Mammary epithelial cell (primary cell): ENCODE measurements at regions not wholly inside any gene's neighbourhood (a gene's known extent, or its start where the extent isn't known, plus 50 kb on each side); places are given as distances from the start of the nearest gene placed in this dataset.

ENCODE experiments used
- EZH2 ChIP-seq: IDR thresholded peaks from 2 replicates; pipeline ENCODE4 v1.6.1; 2012; ENCODE audit warnings: low read length, inconsistent platforms, borderline replicate concordance
- TF ChIP-seq, protein P1 (sequence below), 2 donors: IDR thresholded peaks in 1 of 2; conservative IDR thresholded peaks in 1 of 2; 2 replicates each; pipeline ENCODE4 v1.5.1; 2011 to 2012; ENCODE audit warnings: inconsistent platforms in 2 of 2, low read length in 2 of 2, mild to moderate bottlenecking in 2 of 2, control low read depth in 1 of 2, low read depth in 1 of 2; ENCODE audit not compliant: insufficient read depth in 1 of 2; ENCODE audit errors: extremely low read depth in 1 of 2

DNA sequence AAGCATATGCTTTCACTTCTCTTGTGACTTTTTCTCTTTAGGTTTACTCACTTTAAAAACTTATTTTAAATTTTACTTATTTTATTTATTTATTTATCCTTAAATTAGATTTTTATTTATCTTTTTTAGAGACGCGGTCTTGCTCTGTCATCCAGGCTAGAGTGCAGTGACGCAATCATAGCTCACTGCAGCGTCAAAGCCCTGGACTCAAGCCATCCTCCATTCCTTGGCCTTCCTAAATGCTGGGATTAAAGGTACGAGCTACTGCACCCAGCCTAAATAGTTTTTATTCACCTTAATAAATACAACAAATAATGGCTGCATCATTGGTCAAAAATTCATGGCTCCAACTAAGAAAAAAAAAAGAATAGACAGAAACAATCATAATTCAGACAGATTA is 415.7 kb upstream of the FIGN start:
- TF ChIP-seq, protein P1, sequence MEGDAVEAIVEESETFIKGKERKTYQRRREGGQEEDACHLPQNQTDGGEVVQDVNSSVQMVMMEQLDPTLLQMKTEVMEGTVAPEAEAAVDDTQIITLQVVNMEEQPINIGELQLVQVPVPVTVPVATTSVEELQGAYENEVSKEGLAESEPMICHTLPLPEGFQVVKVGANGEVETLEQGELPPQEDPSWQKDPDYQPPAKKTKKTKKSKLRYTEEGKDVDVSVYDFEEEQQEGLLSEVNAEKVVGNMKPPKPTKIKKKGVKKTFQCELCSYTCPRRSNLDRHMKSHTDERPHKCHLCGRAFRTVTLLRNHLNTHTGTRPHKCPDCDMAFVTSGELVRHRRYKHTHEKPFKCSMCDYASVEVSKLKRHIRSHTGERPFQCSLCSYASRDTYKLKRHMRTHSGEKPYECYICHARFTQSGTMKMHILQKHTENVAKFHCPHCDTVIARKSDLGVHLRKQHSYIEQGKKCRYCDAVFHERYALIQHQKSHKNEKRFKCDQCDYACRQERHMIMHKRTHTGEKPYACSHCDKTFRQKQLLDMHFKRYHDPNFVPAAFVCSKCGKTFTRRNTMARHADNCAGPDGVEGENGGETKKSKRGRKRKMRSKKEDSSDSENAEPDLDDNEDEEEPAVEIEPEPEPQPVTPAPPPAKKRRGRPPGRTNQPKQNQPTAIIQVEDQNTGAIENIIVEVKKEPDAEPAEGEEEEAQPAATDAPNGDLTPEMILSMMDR (conservative IDR thresholded peaks at IDR 0.05 in 1 of 2, IDR thresholded peaks at IDR 0.05 in 1 of 2; ENCODE audit: extremely low read depth in 1 of 2, insufficient read depth in 1 of 2, low read depth in 1 of 2, low read length in 2 of 2), result no peak
- TF ChIP-seq EZH2, result no peak
